ENCODE measurements at regions not wholly inside any gene's neighbourhood (a gene's known extent, or its start where the extent isn't known, plus 50 kb on each side); places are given as distances from the start of the nearest gene placed in this dataset.

DNA sequence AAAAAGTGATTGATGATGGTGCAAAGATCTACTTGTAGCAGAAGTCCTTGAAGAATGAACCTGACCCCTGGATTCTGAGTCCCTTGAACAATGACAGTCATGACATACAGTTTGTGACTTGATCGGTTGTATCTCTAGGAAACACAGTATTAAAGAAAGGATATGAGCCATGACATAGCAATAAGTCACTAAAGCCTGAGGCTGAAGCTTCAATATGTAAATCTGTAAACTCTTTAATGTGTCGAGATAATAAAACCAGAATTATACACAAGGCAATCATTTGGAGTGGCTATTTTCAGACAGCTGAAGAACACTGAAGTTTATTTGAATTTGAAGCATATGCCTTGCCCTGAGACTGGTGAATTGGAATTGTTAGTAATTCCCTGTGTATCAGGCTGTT, 911.5 kb upstream of the RAG2 start:
- CTCF ChIA-PET (ENCODE audit: partially characterized antibody): no interaction called here
- Mint-ChIP-seq H3K36me3 (no peaks in the 10 kb centered on the region), H3K27me3 (no peaks in the 10 kb centered on the region), H3K4me3 (no peak overlapping the region), H3K27ac (no peak overlapping the region), H3K4me1 (no peaks in the 10 kb centered on the region), H3K9me3 (peaks cover 0 to 23% (median 14%) of the 10 kb centered on the region in 8 donors)
- intact Hi-C loops (cut with micrococcal nuclease): no loop called here
- no peaks in the 10 kb centered on the region for H3K36me3 ChIP-seq (ENCODE audit: insufficient read depth, low read length)
- no peak overlapping the region for H3K27ac ChIP-seq (ENCODE audit: low read depth, low read length)
- no peaks in the 10 kb centered on the region for H3K4me1 ChIP-seq (ENCODE audit: insufficient read depth, low read length)
- H3K27me3 ChIP-seq (ENCODE audit: insufficient read depth, low read length): no peaks in the 10 kb centered on the region
- H3K9me3 ChIP-seq (ENCODE audit: control insufficient read depth in 1 of 2, low read length in 2 of 2): peaks cover 0 to 3% of the 10 kb centered on the region in 2 donors
- no peak overlapping the region for H3K4me3 ChIP-seq (ENCODE audit: low read length in 2 of 2)
- POLR2A ChIA-PET (ENCODE audit: partially characterized antibody): no interaction called here
- no peak for DNase-seq

DNA sequence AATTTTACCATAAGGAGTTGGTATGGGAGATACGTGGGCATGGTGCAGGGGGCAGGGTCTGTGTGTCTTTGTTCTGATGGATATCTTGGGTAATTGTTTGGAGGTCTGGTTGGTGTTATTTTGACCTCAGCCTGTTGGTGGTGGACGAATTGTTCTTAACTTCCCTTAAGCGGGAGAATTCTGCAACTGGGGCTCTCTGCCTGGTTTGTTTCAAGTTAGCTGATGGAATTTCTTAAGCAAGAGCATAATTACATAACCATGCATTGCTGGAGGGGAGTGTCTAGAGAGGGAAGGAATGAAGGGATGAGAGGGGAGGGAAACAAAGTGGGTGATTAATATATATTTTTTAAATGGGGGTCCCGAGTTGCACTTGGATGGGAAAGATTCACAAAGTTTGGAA, 908.5 kb upstream of the RAG2 start:
- no peaks in the 10 kb centered on the region for H3K36me3 Mint-ChIP-seq

DNA sequence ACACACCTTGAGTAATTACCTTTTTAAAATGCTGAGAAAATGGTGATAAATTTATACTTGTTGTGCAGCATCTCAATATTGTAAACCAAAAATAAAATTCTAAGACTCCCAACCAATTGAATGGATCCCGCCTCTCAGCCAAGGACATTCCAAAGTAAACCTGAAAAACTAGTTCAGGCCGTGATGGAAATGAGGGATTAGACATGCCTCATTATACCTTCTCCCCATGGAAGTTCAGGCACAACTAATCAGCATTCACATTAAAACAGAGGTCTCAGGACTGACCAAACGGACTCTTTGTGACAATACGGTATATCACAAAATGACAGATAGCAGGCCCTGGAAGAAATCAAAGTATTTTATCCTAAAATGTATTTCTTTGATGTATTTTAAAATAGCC, 907.4 kb upstream of the RAG2 start:
- Mint-ChIP-seq H3K9me3 (peaks cover 0 to 17% (median 14%) of the 10 kb centered on the region in 8 donors), H3K27me3 (no peaks in the 10 kb centered on the region)

More for the DNA sequence above, 908.5 kb upstream of the RAG2 start:
- intact Hi-C loops (cut with micrococcal nuclease): no loop called here
- ChIA-PET CTCF (ENCODE audit: partially characterized antibody) (no interaction called here), POLR2A (ENCODE audit: partially characterized antibody) (no interaction called here)
- H3K9me3 ChIP-seq (ENCODE audit: control insufficient read depth in 1 of 2, low read length in 2 of 2): peaks cover 0 to 3% of the 10 kb centered on the region in 2 donors
- no peak for DNase-seq
- no peak overlapping the region for H3K27ac ChIP-seq (ENCODE audit: low read depth, low read length)
- H3K4me3 ChIP-seq (ENCODE audit: low read length in 2 of 2): no peak overlapping the region
- H3K27me3 Mint-ChIP-seq: no peaks in the 10 kb centered on the region
- H3K27ac Mint-ChIP-seq: no peak overlapping the region
- H3K4me1 ChIP-seq (ENCODE audit: insufficient read depth, low read length): no peaks in the 10 kb centered on the region
- no peaks in the 10 kb centered on the region for H3K36me3 ChIP-seq (ENCODE audit: insufficient read depth, low read length)
- H3K4me3 Mint-ChIP-seq: no peak overlapping the region
- peaks cover 0 to 22% (median 13%) of the 10 kb centered on the region in 8 donors for H3K9me3 Mint-ChIP-seq
- no peaks in the 10 kb centered on the region for H3K4me1 Mint-ChIP-seq
- no peaks in the 10 kb centered on the region for H3K27me3 ChIP-seq (ENCODE audit: insufficient read depth, low read length)

DNA sequence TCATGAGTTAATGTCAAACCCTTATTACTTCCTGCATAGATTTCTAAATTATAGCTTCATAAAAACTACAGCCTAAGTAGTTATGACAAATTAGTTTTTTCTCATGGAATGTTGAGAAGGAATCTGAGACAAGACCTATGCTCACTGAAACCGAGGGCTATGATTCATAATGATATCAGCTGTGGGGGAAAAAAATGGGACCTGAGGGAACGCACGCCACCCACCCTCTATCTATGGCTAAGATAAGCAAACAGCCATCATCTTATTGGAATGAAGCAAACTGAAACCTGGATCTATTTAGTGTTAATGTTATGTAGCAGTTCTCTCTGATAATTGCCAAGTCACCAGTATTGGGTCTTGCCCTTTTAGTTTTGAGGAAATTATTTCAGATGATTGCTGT, 906.9 kb upstream of the RAG2 start:
- Mint-ChIP-seq H3K27me3 (no peaks in the 10 kb centered on the region), H3K36me3 (no peaks in the 10 kb centered on the region), H3K27ac (no peak overlapping the region), H3K4me1 (no peaks in the 10 kb centered on the region), H3K9me3 (peaks cover 0 to 17% (median 13%) of the 10 kb centered on the region in 8 donors), H3K4me3 (no peak overlapping the region)
- Histone ChIP-seq H3K4me1 (ENCODE audit: insufficient read depth, low read length) (no peaks in the 10 kb centered on the region), H3K9me3 (ENCODE audit: control insufficient read depth in 1 of 2, low read length in 2 of 2) (no peaks in the 10 kb centered on the region), H3K27me3 (ENCODE audit: insufficient read depth, low read length) (no peaks in the 10 kb centered on the region), H3K4me3 (ENCODE audit: low read length in 2 of 2) (no peak overlapping the region), H3K36me3 (ENCODE audit: insufficient read depth, low read length) (no peaks in the 10 kb centered on the region), H3K27ac (ENCODE audit: low read depth, low read length) (no peak overlapping the region)
- ChIA-PET CTCF (ENCODE audit: partially characterized antibody) (no interaction called here), POLR2A (ENCODE audit: partially characterized antibody) (no interaction called here)
- intact Hi-C loops (cut with micrococcal nuclease): no loop called here
- DNase-seq: no peak

More for the DNA sequence above, 907.4 kb upstream of the RAG2 start:
- ChIA-PET POLR2A (ENCODE audit: partially characterized antibody) (no interaction called here), CTCF (ENCODE audit: partially characterized antibody) (no interaction called here)
- Mint-ChIP-seq H3K27ac (no peak overlapping the region), H3K36me3 (no peaks in the 10 kb centered on the region), H3K4me1 (no peaks in the 10 kb centered on the region), H3K4me3 (no peak overlapping the region)
- intact Hi-C loops (cut with micrococcal nuclease): no loop called here
- no peak for DNase-seq
- H3K4me3 ChIP-seq (ENCODE audit: low read length in 2 of 2): no peak overlapping the region
- no peaks in the 10 kb centered on the region for H3K27me3 ChIP-seq (ENCODE audit: insufficient read depth, low read length)
- no peak overlapping the region for H3K27ac ChIP-seq (ENCODE audit: low read depth, low read length)
- H3K4me1 ChIP-seq (ENCODE audit: insufficient read depth, low read length): no peaks in the 10 kb centered on the region
- no peaks in the 10 kb centered on the region for H3K36me3 ChIP-seq (ENCODE audit: insufficient read depth, low read length)
- no peaks in the 10 kb centered on the region for H3K9me3 ChIP-seq (ENCODE audit: control insufficient read depth in 1 of 2, low read length in 2 of 2)

GRCh38 chr11:37504060-37504611, 906.1 kb upstream of the RAG2 start:
- Mint-ChIP-seq H3K4me1 (no peaks in the 10 kb centered on the region), H3K36me3 (no peaks in the 10 kb centered on the region), H3K27me3 (no peaks in the 10 kb centered on the region), H3K4me3 (no peak overlapping the region), H3K9me3 (peaks cover 0 to 17% (median 12%) of the 10 kb centered on the region in 8 donors), H3K27ac (no peak overlapping the region)
- H3K27me3 ChIP-seq (ENCODE audit: insufficient read depth, low read length): no peaks in the 10 kb centered on the region
- intact Hi-C loops (cut with micrococcal nuclease): no loop called here
- ChIA-PET POLR2A (ENCODE audit: partially characterized antibody) (no interaction called here), CTCF (ENCODE audit: partially characterized antibody) (no interaction called here)
- no peak overlapping the region for H3K4me3 ChIP-seq (ENCODE audit: low read length in 2 of 2)
- H3K4me1 ChIP-seq (ENCODE audit: insufficient read depth, low read length): no peaks in the 10 kb centered on the region
- H3K27ac ChIP-seq (ENCODE audit: low read depth, low read length): no peak overlapping the region
- no peak for DNase-seq
- H3K9me3 ChIP-seq (ENCODE audit: control insufficient read depth in 1 of 2, low read length in 2 of 2): no peaks in the 10 kb centered on the region
- H3K36me3 ChIP-seq (ENCODE audit: insufficient read depth, low read length): no peaks in the 10 kb centered on the region

- Histone ChIP-seq H3K9me3 (ENCODE audit: control insufficient read depth in 1 of 2, low read length in 2 of 2) (no peaks in the 10 kb centered on the region), H3K27ac (ENCODE audit: low read depth, low read length) (no peak overlapping the region), H3K4me1 (ENCODE audit: insufficient read depth, low read length) (no peaks in the 10 kb centered on the region), H3K4me3 (ENCODE audit: low read length in 2 of 2) (no peak overlapping the region), H3K36me3 (ENCODE audit: insufficient read depth, low read length) (no peaks in the 10 kb centered on the region), H3K27me3 (ENCODE audit: insufficient read depth, low read length) (no peaks in the 10 kb centered on the region)
- ChIA-PET CTCF (ENCODE audit: partially characterized antibody) (no interaction called here), POLR2A (ENCODE audit: partially characterized antibody) (no interaction called here)
- Mint-ChIP-seq H3K27ac (no peak overlapping the region), H3K27me3 (no peaks in the 10 kb centered on the region), H3K9me3 (peaks cover 0 to 16% (median 11%) of the 10 kb centered on the region in 8 donors), H3K4me1 (no peaks in the 10 kb centered on the region), H3K4me3 (no peak overlapping the region), H3K36me3 (no peaks in the 10 kb centered on the region)
- intact Hi-C loops (cut with micrococcal nuclease): no loop called here
- no peak for DNase-seq
These were observed 905.5 kb upstream of the RAG2 start for GRCh38 chr11:37503411-37504059.

- CTCF ChIA-PET (ENCODE audit: partially characterized antibody): no interaction called here
- Mint-ChIP-seq H3K27me3 (no peaks in the 10 kb centered on the region), H3K9me3 (peaks cover 0 to 17% (median 10%) of the 10 kb centered on the region in 8 donors), H3K4me3 (no peak overlapping the region), H3K27ac (no peak overlapping the region), H3K4me1 (no peaks in the 10 kb centered on the region), H3K36me3 (no peaks in the 10 kb centered on the region)
- Histone ChIP-seq H3K36me3 (ENCODE audit: insufficient read depth, low read length) (no peaks in the 10 kb centered on the region), H3K27me3 (ENCODE audit: insufficient read depth, low read length) (no peaks in the 10 kb centered on the region), H3K4me3 (ENCODE audit: low read length in 2 of 2) (no peak overlapping the region), H3K9me3 (ENCODE audit: control insufficient read depth in 1 of 2, low read length in 2 of 2) (no peaks in the 10 kb centered on the region), H3K4me1 (ENCODE audit: insufficient read depth, low read length) (no peaks in the 10 kb centered on the region), H3K27ac (ENCODE audit: low read depth, low read length) (no peak overlapping the region)
- intact Hi-C loops (cut with micrococcal nuclease): no loop called here
- DNase-seq: no peak
- POLR2A ChIA-PET (ENCODE audit: partially characterized antibody): no interaction called here
These were observed 904.2 kb upstream of the RAG2 start for GRCh38 chr11:37502202-37502601.

Data from CD4-positive, alpha-beta memory T cell (primary cell).